OCI-LY3 (cell line): ENCODE measurements at regions not wholly inside any gene's neighbourhood (a gene's known extent, or its start where the extent isn't known, plus 50 kb on each side); places are given as distances from the start of the nearest gene placed in this dataset.

Experiments used
- H2AFZ ChIP-seq: fragments of 200-600, 300-600 bp; shearing (Covaris generic); 2 replicates; pipeline ENCODE4 v1.6.0; 2014; ENCODE audit warnings: antibody characterized with exemption, low read depth, low read length
- H3K27ac ChIP-seq: fragments of 200-600, 300-600 bp; sonication (generic); 2 replicates; pipeline ENCODE4 v1.5.1; 2014; ENCODE audit warnings: mild to moderate bottlenecking, low read length, moderate library complexity, mixed read lengths
- H3K27me3 ChIP-seq: fragments of 200-600, 300-600 bp; sonication (generic); 2 replicates; pipeline ENCODE4 v1.6.1; 2014; ENCODE audit warnings: low read depth, low read length, mixed read lengths
- H3K36me3 ChIP-seq: fragments of 200-600, 300-600 bp; sonication (generic); replicated peaks from 2 replicates; pipeline ENCODE3; 2014; ENCODE audit warnings: low read depth, low read length, mixed read lengths
- H3K4me1 ChIP-seq: fragments of 300-600, 200-600 bp; sonication (generic); 2 replicates; pipeline ENCODE4 v1.6.1; 2014; ENCODE audit warnings: low read length, mixed read lengths
- H3K4me2 ChIP-seq: fragments of 200-600, 300-600 bp; sonication (generic); 2 replicates; pipeline ENCODE4 v1.6.1; 2014; ENCODE audit warnings: low read length, mixed read lengths
- H3K4me3 ChIP-seq: fragments of 300-600, 200-600 bp; sonication (generic); 2 replicates; pipeline ENCODE4 v1.5.1; 2014; ENCODE audit warnings: antibody characterized with exemption, mild to moderate bottlenecking, low read length, moderate library complexity
- H3K79me2 ChIP-seq: fragments of 300-600, 200-600 bp; shearing (Covaris generic); 2 replicates; pipeline ENCODE4 v1.6.1; 2014; ENCODE audit warnings: mild to moderate bottlenecking, low read length, mixed read lengths
- H3K9ac ChIP-seq: fragments of 300-600, 200-600 bp; shearing (Covaris generic); 2 replicates; pipeline ENCODE4 v1.6.0; 2014; ENCODE audit warnings: mild to moderate bottlenecking, low read length, moderate library complexity
- H3K9me3 ChIP-seq: fragments of 200-600, 300-600 bp; shearing (Covaris generic); 2 replicates; pipeline ENCODE4 v1.6.1; 2014; ENCODE audit warnings: low read length, mixed read lengths; ENCODE audit not compliant: insufficient read depth
- H4K20me1 ChIP-seq: fragments of 200-600, 300-600 bp; sonication (generic); 2 replicates; pipeline ENCODE4 v1.6.1; 2016; ENCODE audit warnings: low read length, mixed read lengths; ENCODE audit not compliant: insufficient read depth
- EZH2phosphoT487 ChIP-seq: fragments of 200-600 bp; shearing (Covaris generic); IDR thresholded peaks from 2 replicates; pipeline ENCODE4 v1.6.1; 2018; ENCODE audit warnings: antibody characterized with exemption, mixed run types, low read depth
- TF ChIP-seq, protein P1 (sequence below): fragments of 200-600, 300-600 bp; sonication (generic); IDR thresholded peaks from 2 replicates; pipeline ENCODE4 v1.5.1; 2014; ENCODE audit warnings: antibody characterized with exemption, low read length, low read depth

DNA sequence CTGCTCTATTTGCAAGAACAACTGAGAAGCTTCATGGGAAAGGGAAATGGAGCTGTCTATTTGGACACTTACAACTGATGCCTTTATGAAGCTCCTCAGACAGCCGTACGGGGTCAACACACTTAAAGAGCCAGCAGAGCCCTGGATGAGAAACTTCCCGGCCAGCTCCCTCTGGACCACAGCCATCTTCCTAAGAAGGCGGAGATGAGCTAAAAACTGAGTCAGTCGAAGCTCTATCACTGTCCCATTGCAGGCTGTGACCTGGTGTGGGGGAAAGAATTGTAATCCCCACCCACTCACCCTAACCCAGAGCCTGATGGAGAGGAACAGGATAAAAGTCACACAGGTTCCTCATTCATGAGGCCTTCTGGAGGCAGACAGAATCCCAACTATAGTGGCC, 360.4 kb upstream of the JARID2 start:
- no peaks in the 10 kb centered on the region for H3K9me3 ChIP-seq
- TF ChIP-seq EZH2phosphoT487: no peak
- no peak overlapping the region for H3K9ac ChIP-seq
- no peak overlapping the region for H3K4me2 ChIP-seq
- H3K79me2 ChIP-seq: no peaks in the 10 kb centered on the region
- H2AFZ ChIP-seq: no peak overlapping the region
- no peak overlapping the region for H3K4me3 ChIP-seq
- no peaks in the 10 kb centered on the region for H3K4me1 ChIP-seq
- no peaks in the 10 kb centered on the region for H4K20me1 ChIP-seq
- H3K27me3 ChIP-seq: no peaks in the 10 kb centered on the region
- no peak overlapping the region for H3K27ac ChIP-seq
- H3K36me3 ChIP-seq: no peaks in the 10 kb centered on the region

DNA sequence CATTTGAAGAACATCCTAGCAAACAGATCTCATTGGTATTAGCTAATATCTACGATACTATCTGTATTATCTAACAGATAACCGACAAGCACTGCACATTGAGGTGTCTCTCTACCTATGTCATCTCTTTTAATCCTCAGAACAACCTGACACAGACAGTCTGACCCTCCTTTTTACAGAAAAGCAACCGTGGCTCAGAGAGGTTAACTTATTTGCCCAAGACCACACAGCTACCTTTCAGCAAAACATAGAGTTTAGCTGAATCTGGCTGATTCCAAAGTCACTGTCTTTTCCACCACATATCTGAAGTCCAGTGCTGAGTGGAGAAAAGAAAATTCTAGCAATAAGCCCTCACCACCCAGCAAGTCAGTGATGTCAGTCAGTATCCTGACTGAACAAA, 358.7 kb upstream of the JARID2 start:
- H3K9ac ChIP-seq: no peak overlapping the region
- H4K20me1 ChIP-seq: no peaks in the 10 kb centered on the region
- no peak for TF ChIP-seq EZH2phosphoT487
- TF ChIP-seq, protein P1, sequence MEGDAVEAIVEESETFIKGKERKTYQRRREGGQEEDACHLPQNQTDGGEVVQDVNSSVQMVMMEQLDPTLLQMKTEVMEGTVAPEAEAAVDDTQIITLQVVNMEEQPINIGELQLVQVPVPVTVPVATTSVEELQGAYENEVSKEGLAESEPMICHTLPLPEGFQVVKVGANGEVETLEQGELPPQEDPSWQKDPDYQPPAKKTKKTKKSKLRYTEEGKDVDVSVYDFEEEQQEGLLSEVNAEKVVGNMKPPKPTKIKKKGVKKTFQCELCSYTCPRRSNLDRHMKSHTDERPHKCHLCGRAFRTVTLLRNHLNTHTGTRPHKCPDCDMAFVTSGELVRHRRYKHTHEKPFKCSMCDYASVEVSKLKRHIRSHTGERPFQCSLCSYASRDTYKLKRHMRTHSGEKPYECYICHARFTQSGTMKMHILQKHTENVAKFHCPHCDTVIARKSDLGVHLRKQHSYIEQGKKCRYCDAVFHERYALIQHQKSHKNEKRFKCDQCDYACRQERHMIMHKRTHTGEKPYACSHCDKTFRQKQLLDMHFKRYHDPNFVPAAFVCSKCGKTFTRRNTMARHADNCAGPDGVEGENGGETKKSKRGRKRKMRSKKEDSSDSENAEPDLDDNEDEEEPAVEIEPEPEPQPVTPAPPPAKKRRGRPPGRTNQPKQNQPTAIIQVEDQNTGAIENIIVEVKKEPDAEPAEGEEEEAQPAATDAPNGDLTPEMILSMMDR: no peak
- no peak overlapping the region for H3K4me2 ChIP-seq
- H3K9me3 ChIP-seq: no peaks in the 10 kb centered on the region
- H3K4me3 ChIP-seq: no peak overlapping the region
- H3K36me3 ChIP-seq: no peaks in the 10 kb centered on the region
- H3K27ac ChIP-seq: no peak overlapping the region
- no peaks in the 10 kb centered on the region for H3K27me3 ChIP-seq
- no peaks in the 10 kb centered on the region for H3K4me1 ChIP-seq
- no peaks in the 10 kb centered on the region for H3K79me2 ChIP-seq
- H2AFZ ChIP-seq: no peak overlapping the region

DNA sequence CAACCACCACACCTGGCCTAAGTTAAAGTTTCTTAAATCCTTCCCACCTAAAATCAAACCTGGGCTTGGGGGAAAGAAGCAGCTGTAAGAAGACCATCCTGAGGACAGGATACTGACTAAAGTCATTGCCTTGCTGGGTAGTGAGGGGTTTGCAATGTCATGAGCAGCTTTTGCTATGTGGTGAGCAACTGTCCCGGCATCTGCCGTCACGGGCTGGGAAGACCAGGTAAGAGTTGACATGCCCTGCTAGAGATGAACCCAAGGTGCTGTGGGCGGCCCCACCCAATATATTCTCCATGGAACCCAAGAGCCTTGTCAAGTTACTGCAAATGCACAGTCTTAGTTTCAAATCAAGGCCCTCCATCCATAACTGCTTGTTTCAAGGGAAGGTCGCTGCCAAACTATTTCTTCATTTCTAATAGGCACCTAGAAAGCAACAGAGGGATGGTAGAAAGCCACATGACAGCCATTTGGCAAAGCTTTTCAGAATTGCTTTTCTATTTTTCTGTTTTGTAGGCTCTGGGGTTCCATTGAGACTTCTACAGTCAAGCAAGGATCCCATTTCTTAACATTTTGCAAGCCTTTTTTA, 357.8 kb upstream of the JARID2 start:
- TF ChIP-seq, protein P1: no peak
- TF ChIP-seq EZH2phosphoT487: no peak
- H3K4me3 ChIP-seq: no peak overlapping the region
- H3K4me2 ChIP-seq: no peak overlapping the region
- H3K9ac ChIP-seq: no peak overlapping the region
- no peaks in the 10 kb centered on the region for H3K36me3 ChIP-seq
- no peaks in the 10 kb centered on the region for H3K79me2 ChIP-seq
- H3K9me3 ChIP-seq: no peaks in the 10 kb centered on the region
- H4K20me1 ChIP-seq: no peaks in the 10 kb centered on the region
- no peak overlapping the region for H2AFZ ChIP-seq
- H3K27me3 ChIP-seq: no peaks in the 10 kb centered on the region
- no peaks in the 10 kb centered on the region for H3K4me1 ChIP-seq
- H3K27ac ChIP-seq: no peak overlapping the region

DNA sequence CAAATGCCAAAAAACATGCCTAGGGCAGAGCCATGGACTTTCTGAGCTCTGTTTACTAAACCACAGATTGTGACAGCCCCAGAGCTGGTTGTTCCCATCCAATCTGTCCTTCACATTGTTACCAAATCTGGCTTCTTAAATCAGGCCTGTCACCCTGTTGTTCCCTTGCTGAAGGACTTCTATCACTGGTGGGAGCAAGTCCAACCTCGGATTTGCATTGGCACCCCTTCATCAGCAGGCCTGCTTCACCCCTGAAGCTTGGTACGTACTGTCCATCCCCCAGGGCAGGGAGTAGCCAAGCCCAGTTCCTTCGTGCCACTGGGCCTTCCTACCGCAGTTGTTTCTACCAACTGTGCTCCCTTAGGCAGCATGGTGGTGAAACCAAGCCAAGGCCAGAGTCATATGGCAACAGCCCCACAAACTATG, 357.3 kb upstream of the JARID2 start:
- Histone ChIP-seq H3K4me3 (no peak overlapping the region), H2AFZ (no peak overlapping the region), H3K4me2 (no peak overlapping the region), H3K36me3 (no peaks in the 10 kb centered on the region), H3K27ac (no peak overlapping the region), H3K4me1 (no peaks in the 10 kb centered on the region), H4K20me1 (no peaks in the 10 kb centered on the region), H3K9me3 (no peaks in the 10 kb centered on the region), H3K79me2 (no peaks in the 10 kb centered on the region), H3K27me3 (no peaks in the 10 kb centered on the region), H3K9ac (no peak overlapping the region)
- TF ChIP-seq EZH2phosphoT487: no peak
- TF ChIP-seq, protein P1: no peak

DNA sequence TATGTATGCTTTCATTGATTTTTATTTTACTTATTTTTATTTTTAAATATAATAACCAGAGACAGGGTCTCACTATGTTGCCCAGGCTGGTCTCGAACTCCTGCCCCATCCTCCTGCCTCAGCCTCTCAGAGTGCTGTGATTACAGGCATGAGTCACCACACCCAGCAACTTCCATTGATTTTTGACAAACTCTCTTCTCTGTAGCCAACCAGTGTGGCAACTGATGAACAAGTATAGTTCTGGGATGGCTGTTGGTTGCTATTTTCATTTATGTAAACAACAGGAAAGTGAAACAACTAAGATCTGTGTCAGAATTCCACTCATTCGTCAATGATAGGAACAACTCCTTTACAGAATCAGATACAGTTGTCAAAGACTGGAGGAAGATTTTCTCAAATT, 356.7 kb upstream of the JARID2 start:
- TF ChIP-seq EZH2phosphoT487: no peak
- TF ChIP-seq, protein P1: no peak
- no peaks in the 10 kb centered on the region for H3K36me3 ChIP-seq
- no peaks in the 10 kb centered on the region for H3K4me1 ChIP-seq
- H3K27ac ChIP-seq: no peak overlapping the region
- H3K9ac ChIP-seq: no peak overlapping the region
- no peak overlapping the region for H3K4me2 ChIP-seq
- H2AFZ ChIP-seq: no peak overlapping the region
- H3K27me3 ChIP-seq: no peaks in the 10 kb centered on the region
- no peaks in the 10 kb centered on the region for H3K79me2 ChIP-seq
- H4K20me1 ChIP-seq: no peaks in the 10 kb centered on the region
- no peaks in the 10 kb centered on the region for H3K9me3 ChIP-seq
- H3K4me3 ChIP-seq: no peak overlapping the region
